ENCODE measurements at regions not wholly inside any gene's neighbourhood (a gene's known extent, or its start where the extent isn't known, plus 50 kb on each side); places are given as distances from the start of the nearest gene placed in this dataset.
"Not testable (repeated sequence)": the region's sequence is repeated elsewhere in the genome, so short reads cannot be mapped to it uniquely, and the experiment has no call there.

DNA sequence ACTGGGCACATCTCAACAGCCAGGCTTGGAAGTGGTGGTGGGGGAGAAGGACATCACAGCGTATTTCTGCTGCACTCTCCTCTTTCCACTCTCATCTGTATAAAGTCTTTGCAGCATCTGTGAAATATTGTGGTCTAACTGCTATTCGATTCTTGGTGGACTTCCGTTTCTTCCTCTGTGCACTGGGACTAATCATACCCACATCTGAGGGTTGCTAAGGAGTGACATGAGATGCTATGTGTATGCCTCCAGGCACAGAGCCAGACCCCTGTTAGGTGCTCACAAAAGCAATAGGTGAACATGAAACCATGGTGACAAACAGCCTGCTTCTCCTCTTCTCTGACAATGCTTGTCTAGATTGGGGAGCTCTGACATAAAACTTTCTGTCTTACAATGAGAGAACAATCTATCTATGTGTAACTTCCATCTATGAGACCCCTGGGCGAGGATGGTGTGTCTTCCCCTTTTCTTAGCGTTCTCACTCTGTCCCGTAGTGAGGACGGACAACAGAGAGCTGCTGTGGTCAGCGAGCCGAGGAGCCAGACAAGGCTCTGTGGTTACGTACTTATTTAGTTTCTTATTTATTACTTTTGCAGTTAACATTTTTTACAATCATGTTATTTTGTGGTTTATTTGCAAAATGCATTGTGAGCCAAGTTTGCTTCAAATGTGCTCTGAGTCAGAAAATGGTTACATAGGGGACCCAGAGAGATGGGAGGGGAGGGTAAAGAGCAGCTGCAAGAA lies 196.7 kb upstream of the TPRG1 start:
- no peak for DNase-seq

DNA sequence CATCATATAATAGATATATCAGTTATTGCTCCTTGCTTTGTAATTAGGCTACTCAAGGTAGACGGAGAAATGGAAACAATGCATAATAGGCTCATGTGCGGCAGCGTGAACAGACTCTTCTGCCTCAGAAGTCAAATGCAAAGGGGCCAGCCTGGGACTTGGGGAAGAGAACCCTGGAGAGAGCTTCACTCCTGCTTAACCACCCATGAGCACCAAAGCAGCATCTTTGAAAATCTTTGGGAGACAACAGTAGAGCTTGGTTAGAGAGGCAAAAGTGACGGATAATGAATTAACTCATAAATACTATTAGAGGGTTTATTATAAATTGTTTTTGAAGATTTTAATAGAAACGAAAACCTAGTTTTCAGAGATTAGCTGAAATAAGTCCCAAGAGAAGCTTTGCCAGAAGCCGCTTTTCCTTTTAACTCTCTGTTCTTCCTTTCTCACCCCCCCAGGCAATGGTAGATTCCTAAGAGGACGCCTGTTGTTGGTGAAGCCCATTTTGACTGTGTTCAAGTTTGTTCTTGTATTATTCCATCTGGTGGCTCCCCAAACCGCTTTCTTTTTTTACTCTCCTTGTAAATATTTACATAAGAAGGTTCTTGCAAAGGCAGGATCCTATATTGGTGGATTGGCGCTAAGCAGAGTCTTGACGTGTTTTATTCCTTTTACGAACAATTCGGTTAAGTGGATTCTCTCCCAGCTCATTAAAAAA lies 196.0 kb upstream of the TPRG1 start:
- no peak for DNase-seq

- no peak for DNase-seq
Measured at GRCh38 chr3:188976407-188976806, 195.4 kb upstream of the TPRG1 start.

DNA sequence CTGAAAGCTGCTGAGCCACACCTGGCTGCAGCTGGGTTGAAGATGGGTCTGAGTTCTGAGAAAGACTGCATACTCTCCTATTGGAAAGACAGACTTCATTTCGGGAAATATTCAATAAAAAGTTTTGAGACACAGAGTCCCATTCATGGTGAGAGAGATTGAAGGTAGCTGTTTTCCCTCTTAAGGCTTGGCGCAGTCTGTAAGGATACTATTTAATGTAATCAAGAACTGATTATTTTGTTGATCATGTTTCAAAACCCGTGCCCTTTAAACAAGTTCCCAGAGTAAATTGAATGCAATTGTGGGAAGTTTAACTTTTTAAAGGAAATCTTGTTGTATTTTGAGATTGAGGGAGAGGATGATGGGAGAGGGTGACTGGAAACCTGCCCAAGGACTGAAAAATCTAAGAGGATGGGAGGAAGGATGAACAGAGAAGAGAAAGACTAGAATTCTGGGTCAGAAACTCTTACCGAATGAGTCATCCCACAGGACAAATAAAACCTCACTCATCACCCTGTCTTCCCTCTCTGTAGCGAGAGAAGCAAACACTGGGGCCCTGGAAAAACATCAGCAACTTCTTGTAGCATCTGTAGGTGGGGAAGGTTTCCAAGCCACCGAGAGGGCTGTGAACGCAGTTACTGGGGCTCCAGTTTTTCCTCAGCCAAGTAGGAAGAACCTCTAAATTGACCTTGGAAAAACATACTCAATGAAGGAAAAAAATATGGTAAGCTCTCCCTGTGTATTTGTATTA lies 193.2 kb upstream of the TPRG1 start:
- DNase-seq: no peak

DNA sequence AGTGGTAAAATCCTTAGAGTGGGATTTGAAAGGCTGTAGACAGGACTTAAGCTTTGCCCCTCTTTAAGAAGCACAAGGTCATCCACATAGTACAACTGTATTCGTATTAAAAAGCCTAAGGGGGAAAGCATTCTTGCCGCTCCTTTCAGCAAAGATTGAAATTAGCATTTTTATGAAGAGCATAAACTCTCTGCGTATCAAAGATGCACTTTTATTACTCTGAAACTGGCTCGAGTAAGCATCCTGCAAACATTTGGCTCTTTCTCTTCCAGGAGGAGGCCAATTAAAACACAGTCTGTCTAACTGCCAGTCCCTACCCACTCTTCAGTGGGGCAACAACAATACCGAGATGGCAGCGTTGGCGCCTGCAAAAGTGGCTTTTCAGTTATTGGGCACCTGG lies 192.5 kb upstream of the TPRG1 start:
- no peak for DNase-seq

DNA sequence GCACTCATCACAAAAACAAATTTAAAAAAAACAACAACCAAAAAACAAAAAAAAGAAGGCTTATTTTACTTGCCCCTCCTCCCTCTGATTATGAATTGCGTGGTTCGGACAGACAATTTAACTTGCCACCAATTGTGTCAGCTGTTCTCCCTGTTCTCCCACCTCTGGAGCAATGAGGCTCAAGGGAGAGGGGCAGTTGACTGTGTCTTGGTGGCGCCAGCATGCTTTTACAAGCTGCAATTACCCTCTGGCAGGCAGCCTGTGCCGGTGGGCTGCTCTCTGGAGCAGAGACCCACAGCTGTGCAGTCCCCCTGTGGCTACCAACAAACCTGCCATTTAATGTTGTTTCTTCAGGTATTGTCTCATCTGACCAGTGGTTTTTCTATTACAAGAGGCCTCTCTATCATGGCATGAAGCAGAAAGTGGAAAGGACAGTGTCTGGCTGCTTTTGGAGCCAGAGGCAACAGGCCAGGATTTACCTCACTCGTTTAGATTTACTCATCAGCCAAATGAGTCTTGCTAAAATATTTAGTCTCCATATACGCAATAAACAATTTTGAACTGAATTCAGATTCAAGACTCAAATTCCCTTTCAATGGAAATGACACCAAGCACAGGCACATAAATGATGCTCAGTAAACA lies 192.0 kb upstream of the TPRG1 start:
- no peak for DNase-seq

GRCh38 chr3:188993181-188993580 lies 178.6 kb upstream of the TPRG1 start:
- DNase-seq: no peak

GRCh38 chr3:189001559-189001958 lies 170.2 kb upstream of the TPRG1 start:
- peak; percentile 34 for DNase-seq

DNA sequence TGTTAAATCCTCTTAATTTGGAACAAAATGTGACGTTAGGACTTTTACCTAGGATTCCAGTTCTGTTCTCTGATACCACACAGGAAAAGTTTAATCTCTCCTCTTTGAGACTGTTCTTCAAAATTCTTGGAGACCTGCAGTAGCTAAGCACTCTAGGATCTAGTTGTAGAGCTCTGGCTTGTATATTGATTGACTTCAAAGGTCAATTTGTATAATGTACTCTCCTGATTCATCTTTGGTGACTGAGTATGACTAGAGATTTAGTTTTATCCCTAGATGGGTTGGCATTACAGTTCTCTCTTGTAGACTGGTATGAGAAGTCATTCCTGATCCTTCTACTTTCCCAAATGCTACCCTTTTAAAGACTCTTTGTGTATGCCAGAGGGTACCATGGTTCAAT lies 168.4 kb upstream of the TPRG1 start:
- DNase-seq: no peak

- no peak for DNase-seq
Measured at GRCh38 chr3:189013224-189013888, 158.4 kb upstream of the TPRG1 start.

DNA sequence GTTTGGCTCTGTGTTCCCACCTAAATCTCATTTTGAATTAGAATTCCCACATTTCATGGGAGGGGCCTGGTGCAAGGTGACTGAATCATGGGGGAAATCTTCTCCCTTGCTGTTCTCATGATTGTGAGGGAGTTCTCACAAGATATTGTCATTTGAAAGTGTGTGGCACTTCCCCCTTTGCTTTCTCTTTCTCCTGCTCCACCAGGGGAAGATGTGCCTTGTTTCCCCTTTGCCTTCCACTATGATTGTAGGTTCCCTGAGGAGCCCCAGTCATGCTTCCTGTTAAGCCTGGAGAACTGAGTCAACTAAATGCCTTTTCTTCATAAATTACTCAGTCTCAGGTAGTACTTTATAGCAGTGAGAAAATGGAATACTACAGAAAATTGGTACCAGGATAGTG lies 157.2 kb upstream of the TPRG1 start:
- DNase-seq: no peak

- DNase-seq: not testable (repeated sequence)
Measured at GRCh38 chr3:189022576-189023466, 148.9 kb upstream of the TPRG1 start.

- DNase-seq: no peak
Measured at GRCh38 chr3:189025866-189026265, 145.9 kb upstream of the TPRG1 start.

GRCh38 chr3:189027626-189028155 lies 144.1 kb upstream of the TPRG1 start:
- DNase-seq: no peak

GRCh38 chr3:189038773-189039745 lies 132.7 kb upstream of the TPRG1 start:
- DNase-seq: no peak

- DNase-seq: no peak
Measured at GRCh38 chr3:189040656-189041335, 131.0 kb upstream of the TPRG1 start.

- DNase-seq: peak; percentile 65
Measured at GRCh38 chr3:189041482-189042090, 130.2 kb upstream of the TPRG1 start.

- no peak for DNase-seq
Measured at GRCh38 chr3:189042832-189043231, 128.9 kb upstream of the TPRG1 start.

All from kidney glomerular epithelial cell (primary cell).